Eye (tissue), 1 donor: ENCODE measurements at regions not wholly inside any gene's neighbourhood (a gene's known extent, or its start where the extent isn't known, plus 50 kb on each side); places are given as distances from the start of the nearest gene placed in this dataset.

ENCODE experiments used
- DNase-seq: peaks from one replicate; pipeline ENCODE4 v3.0.0-alpha.2; 2015

DNA sequence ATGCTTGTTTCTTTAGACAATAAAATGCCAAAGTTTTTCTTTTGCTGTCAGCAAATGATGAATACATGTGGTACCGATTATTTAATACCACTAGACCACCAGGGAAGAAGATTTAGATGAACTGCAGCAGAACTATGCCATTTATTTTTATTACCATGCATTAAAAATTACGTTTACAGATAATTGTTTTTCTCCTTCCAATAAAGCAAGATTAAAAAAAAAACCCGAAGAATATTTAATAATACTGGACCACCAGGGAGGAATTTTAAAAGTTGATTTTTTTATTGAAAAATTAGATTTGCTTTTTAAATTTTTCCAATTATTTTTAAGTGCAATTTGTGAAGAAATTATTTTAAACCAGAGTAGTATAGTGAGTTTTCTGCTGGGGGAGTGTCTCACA, 170.3 kb upstream of the HNRNPA3 start:
- no peak for DNase-seq

GRCh38 chr2:177044671-177045070, 167.9 kb upstream of the HNRNPA3 start:
- DNase-seq, result peak; percentile 50

DNA sequence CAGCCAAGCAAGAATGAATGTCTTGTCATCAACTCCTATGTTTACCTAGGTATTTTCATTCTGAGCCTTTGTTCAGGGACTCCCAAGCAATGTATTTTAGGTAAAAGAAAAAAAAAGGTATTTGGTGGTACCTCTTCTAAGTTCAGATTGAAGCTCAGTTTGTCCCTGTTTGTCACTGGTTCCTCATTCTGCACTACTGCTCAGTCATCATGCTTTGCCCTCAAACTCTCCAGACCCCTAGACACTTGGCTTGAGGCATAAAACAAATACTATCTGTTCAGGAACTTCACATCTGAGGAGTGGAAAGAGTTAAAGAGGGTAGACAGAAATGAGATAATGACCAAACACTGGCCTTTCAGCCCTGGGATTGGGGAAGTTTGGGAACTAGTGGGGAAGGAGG, 163.6 kb upstream of the HNRNPA3 start:
- no peak for DNase-seq

- no peak for DNase-seq
These were observed 161.3 kb upstream of the HNRNPA3 start for GRCh38 chr2:177051278-177051677.

DNA sequence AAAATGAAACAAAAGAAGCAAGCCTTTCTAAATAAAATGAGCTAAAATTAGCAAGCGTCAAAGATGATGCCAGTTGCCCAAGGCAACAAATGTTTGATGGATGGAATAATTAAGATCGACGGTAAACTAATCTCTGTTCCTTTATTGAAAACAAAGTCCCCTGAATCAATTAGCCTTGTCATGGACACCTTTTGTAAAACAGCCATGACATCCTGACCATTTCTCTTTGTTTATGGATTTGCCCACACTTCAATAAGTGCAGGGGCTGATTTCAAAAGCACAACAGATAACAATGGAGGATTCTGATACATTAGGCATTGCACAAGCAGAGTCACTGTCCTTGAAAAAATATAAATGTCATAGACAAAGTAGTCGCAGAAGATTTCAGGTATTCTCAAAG, 160.1 kb upstream of the HNRNPA3 start:
- DNase-seq, result peak; percentile 61

DNA sequence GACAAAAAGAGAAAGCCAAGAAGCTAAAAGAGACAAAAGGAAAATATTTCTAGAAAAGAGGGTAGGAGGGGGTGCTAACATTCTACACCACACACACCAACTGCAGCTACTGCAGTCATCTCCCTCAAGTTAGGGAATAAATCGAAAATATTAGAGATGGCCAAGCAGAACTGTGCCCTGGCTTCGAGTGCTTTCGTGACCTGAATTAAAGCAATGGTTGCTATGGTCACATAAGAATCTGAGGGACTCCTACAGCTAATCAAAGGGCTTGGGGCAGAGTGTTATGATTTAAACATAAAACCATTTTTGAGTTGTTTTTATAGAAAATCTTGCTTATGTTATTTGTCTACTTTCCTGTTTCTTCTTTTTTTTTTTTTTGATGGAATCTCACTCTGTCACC, 159.6 kb upstream of the HNRNPA3 start:
- DNase-seq, result peak; percentile 27

- no peak for DNase-seq
These were observed 158.9 kb upstream of the HNRNPA3 start for GRCh38 chr2:177053716-177054115.

- DNase-seq, result no peak
These were observed 156.1 kb upstream of the HNRNPA3 start for GRCh38 chr2:177056481-177056929.

GRCh38 chr2:177058747-177059146, 153.8 kb upstream of the HNRNPA3 start:
- no peak for DNase-seq

DNA sequence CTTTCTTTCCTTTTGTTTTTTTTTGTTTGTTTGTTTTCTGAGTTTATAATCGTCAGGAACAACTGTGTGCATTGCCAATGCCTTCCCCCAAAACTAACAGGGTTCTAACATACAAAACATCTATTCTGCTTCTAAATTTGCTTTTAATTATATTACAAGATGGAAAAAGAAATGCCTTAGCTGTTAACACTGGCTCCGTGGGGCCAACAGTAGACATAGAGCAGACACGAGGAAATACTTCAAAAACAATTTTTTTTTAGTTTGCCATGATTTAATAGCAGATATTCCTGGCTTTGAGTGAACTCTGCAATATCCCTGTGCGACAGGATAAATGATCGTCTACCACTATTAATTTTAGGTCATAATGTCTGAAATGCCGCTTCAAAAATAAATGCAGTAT, 153.3 kb upstream of the HNRNPA3 start:
- no peak for DNase-seq

- DNase-seq, result no peak
These were observed 149.3 kb upstream of the HNRNPA3 start for GRCh38 chr2:177063331-177063730.

DNA sequence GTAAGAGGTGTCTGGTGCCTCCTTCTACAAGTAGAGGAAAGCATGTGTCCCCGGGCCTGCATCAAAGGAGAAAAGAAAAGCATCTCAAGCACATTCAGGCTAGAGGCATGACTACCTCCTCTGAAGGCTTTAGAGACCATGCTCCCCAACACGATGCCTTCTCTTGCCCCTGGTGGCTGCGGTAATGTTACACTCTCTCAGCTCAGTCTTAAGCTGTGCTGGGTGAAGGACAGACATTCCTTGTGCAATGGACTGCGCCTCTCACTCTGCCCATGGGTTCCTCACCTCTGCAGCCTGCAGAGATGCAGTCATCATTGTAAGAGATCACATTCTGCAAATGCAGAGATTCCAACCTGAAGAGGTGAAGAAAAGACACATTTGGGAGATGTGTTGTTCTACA, 148.2 kb upstream of the HNRNPA3 start:
- no peak for DNase-seq

- DNase-seq, result no peak
These were observed 143.6 kb upstream of the HNRNPA3 start for GRCh38 chr2:177068967-177069366.

DNA sequence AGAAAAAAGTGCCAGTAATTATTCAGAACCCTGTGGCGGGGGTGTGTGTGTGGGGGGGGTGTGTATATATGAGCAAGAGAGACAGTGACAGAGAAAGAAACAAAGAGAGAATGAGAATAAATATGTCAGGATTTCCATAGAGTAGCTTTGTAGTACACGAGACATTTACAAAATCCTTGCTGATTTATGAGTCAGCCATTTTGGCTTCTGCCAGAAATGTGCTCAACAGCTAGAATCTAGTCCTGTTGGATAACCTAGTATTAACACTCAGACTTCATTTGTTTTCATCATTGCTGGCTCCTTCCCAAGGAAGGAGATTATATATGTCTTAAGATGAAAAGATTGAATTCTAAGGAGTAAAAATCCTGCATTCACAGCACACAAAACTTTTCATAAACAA, 140.5 kb upstream of the HNRNPA3 start:
- DNase-seq, result peak; percentile 19

DNA sequence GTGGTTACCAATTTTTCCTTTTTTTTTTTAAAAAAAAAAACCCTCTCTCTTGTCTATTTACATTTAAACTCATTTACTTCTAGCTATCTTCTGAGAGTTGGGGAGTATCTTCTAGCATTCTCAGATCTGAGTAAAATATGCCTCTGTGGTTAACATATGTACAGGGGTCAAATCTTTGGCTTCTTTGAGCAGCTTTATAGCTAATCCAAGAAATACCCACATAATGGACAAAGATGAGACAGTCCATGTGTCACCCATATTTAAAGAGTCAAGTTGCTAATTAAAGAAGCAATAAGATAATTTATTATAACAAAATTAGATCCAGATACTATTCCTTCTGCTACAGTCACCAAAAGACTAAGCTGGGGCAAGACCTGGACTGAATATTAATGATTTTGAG, 139.0 kb upstream of the HNRNPA3 start:
- no peak for DNase-seq

GRCh38 chr2:177074099-177074710, 138.4 kb upstream of the HNRNPA3 start:
- peak; percentile 21 for DNase-seq

GRCh38 chr2:177075254-177075653, 137.3 kb upstream of the HNRNPA3 start:
- no peak for DNase-seq

- DNase-seq, result no peak
These were observed 135.9 kb upstream of the HNRNPA3 start for GRCh38 chr2:177076636-177077179.

GRCh38 chr2:177077778-177078177, 134.8 kb upstream of the HNRNPA3 start:
- DNase-seq, result no peak

GRCh38 chr2:177078416-177078815, 134.2 kb upstream of the HNRNPA3 start:
- DNase-seq, result no peak

GRCh38 chr2:177078855-177079254, 133.7 kb upstream of the HNRNPA3 start:
- DNase-seq, result no peak

- no peak for DNase-seq
These were observed 131.8 kb upstream of the HNRNPA3 start for GRCh38 chr2:177080746-177081284.

DNA sequence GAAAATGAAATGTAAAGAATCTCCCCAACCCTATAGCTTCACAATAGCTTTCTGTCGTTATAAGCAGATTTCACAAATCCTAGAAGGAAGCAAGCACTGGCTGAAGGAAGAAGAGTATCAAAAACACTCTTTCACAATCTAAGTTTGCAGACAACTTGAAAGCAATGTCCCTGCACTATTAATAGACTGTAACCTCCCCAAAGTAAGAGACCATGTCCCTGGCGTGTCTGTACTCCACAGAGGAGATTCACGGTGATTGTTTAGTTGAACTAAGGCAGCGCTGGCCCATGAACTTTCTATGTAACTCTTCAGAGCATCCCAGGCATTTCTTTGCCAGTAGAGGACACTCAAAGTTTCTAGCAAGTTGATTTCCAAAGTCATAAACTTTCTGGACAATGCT, 128.0 kb upstream of the HNRNPA3 start:
- DNase-seq, result no peak

DNA sequence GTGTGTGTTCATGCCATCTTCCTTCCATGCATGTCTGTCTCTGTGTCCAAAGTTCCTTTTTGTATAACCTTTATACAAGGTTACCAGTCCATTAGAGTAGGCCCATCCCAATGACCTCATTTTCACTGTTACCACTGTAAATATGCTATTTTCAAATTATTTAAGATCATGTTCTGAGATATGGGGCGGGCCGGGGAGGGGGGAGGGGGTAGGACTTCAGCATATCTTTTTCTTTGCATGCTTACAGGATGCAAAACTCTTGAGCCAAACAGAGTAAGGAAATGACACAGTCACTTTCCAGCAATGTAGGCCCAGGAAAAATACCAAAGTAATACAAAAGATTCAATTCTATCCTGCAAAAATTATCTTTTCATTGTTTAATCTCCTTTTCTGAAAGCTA, 124.1 kb upstream of the HNRNPA3 start:
- no peak for DNase-seq

GRCh38 chr2:177090967-177091366, 121.6 kb upstream of the HNRNPA3 start:
- DNase-seq, result no peak
